ENCODE measurements at regions not wholly inside any gene's neighbourhood (a gene's known extent, or its start where the extent isn't known, plus 50 kb on each side); places are given as distances from the start of the nearest gene placed in this dataset.
"Not testable (repeated sequence)": the region's sequence is repeated elsewhere in the genome, so short reads cannot be mapped to it uniquely, and the experiment has no call there.

DNA sequence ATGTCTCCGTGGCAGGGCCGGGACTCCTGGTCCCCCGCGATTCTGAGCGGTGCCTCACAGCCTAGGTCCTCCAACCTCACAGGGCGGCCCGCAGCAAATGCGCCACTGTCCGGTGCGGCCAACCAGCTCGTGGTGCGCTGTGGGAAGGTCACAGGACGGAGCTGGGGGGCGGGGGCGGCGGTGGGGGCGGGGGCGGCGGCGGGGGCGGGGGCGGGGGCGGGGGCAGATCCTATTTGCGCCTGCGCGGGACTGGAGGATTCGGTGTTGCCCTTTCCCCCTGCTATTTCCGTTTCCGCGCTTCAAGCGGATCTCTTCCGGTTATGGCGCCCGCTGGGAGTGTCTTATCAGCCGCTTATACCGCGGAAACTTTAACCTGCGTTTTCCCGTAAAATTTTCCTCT, 106.7 kb upstream of the SNRPN start:
- no peak for DNase-seq

GRCh38 chr15:24856397-24857390, 98.1 kb upstream of the SNRPN start:
- DNase-seq = no peak

DNA sequence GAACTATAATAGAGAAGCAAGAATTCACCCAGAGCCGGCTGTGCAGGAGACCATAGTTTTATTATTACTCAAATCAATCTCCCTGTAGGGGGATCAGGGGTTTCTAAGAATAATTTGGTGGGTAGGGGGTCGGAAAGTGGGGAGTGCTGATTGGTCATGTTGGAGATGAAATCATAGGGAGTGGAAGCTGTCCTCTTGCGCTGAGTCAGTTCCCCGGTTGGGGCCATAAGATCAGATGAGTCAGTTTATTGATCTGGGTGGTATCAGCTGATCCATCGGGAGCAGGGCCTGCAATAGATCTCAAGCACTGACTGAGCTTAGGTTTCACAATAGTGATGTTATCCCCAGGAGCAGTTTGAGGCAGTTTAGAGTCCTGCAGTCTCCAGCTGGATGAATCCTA, 97.0 kb upstream of the SNRPN start:
- no peak for DNase-seq

DNA sequence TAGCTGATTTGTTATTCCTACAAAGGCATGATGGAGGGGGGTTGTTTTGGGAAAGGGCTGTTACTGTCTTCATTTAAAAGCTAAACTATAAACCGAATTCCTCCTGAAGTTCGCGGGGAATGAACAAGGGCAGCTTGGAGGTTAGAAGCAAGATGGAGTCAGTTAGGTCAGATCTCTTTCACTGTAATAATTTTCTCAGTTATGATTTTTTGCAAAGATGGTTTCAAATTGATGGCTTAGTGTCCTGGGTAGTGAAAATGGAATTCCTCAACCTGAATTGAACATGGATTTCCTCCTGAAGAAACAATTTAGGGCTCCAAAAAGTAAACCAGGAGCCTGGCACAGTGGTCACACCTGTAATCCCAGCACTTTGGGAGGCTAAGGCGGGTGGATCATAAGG, 96.6 kb upstream of the SNRPN start:
- DNase-seq = not testable (repeated sequence)

GRCh38 chr15:24858737-24859601, 95.8 kb upstream of the SNRPN start:
- no peak for DNase-seq

DNA sequence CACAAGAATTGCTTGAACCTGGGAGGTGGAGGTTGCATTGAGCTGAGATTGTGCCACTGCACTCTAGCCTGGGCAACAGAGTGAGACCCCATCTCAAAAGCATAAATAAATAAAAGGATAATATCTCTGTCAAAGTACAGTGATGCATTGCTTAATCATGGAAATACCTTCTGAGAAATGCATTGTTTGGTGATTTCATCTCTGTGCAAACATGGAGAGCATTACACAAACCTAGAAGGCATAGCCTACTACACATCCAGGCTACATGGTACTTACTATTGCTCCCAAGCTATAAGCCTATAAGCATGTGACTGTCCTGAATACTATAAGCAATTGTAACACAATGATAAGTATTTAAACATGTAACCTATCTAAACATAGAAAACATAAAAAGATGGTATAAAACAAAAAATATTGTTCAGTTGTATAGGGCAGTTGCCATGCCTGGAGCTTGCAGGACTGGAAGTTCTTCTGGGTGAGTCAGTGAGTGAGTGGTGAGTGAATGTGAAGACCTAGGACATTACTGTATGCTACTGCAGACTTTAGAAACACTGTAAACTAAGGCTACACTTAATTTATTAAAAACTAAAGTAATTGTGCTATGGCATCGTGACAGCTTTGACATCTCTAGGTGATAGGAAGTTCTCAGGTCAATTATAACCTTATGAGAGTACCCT, 93.6 kb upstream of the SNRPN start:
- no peak for DNase-seq

- DNase-seq = no peak
Measured at GRCh38 chr15:24862726-24863521, 91.9 kb upstream of the SNRPN start.

DNA sequence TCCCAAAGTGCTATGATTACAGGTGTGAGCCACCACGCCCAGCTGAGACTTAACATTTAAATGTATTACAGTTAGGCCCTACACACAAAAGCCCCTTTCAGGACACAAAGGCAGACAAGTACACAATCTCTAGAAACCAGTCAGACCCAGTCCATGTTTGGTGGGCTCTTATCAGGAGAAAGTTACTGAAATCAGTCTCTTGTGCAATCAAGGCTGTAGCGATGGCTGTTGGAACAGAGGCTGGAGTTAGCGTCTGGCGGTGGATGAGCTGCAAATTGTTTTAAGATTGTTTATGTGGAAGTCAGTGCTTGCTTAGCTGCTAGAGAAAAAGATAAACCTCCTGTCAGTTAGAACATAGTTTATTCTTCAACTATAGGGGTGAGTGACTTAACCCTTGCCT, 89.5 kb upstream of the SNRPN start:
- no peak for DNase-seq

- DNase-seq = no peak
Measured at GRCh38 chr15:24877174-24877573, 77.6 kb upstream of the SNRPN start.

DNA sequence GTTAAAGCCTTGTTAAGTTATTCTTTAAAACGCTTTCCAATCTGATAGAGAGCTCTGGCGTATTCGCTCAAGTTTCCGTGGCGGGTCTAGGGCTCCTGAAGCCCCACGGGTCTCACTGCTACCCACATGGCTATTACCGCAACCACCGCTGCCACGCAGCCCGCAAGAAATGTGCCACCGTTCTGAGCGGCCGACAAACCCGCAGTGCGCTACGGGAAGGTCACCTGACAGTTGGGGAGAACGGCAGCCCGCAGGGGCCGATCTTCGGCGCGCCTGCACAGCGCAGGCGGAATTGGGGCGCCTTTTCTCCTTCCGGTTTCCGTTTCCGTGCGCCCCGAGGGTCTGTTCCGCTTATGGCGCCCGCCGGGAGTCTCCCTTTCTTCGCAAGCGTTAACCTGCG, 76.6 kb upstream of the SNRPN start:
- no peak for DNase-seq

DNA sequence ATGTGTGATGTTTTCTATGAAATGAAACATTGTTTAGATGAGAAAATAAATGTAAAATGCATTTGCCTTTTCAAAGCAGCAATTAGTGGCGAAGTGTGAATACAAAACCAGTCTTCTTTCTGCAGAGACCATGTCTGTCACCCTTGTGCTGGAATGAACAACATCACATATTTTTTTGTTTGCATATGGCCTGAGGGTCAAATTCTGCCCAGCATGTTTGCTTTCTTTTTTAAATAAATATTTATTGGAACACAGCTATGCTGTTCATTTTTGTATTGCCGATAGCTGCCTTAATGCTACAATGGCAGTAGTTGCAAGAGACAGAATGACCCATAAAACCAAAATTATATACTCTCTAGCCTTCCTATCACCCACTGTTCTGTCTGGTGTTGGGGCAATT, 75.3 kb upstream of the SNRPN start:
- DNase-seq = no peak

GRCh38 chr15:24880663-24881062, 74.1 kb upstream of the SNRPN start:
- no peak for DNase-seq

- no peak for DNase-seq
Measured at GRCh38 chr15:24886538-24886937, 68.2 kb upstream of the SNRPN start.

- no peak for DNase-seq
Measured at GRCh38 chr15:24898715-24899272, 56.0 kb upstream of the SNRPN start.

- no peak for DNase-seq
Measured at GRCh38 chr15:24899367-24899766, 55.4 kb upstream of the SNRPN start.

- no peak for DNase-seq
Measured at GRCh38 chr15:24899795-24900194, 55.0 kb upstream of the SNRPN start.

- no peak for DNase-seq
Measured at GRCh38 chr15:24901409-24901808, 53.4 kb upstream of the SNRPN start.

Data from activated CD4-positive, alpha-beta T cell treated with anti-CD3 and anti-CD28 coated beads, Interleukin-2, amount 50 U/mL, for 1 hour (primary cell).